GM21737 (cell line): ENCODE measurements at regions not wholly inside any gene's neighbourhood (a gene's known extent, or its start where the extent isn't known, plus 50 kb on each side); places are given as distances from the start of the nearest gene placed in this dataset.

Experiments used
- ATAC-seq: cut with Tn5 transposase; IDR thresholded peaks from one replicate; pipeline ENCODE4 v1.9.1; 2021; ENCODE audit warnings: mild to moderate bottlenecking, moderate library complexity; ENCODE audit not compliant: unreplicated experiment

- no peak for ATAC-seq
Observed at GRCh38 chr1:198903203-198903602, 264.4 kb downstream of the PTPRC start.

- no peak for ATAC-seq
Observed at GRCh38 chr1:198903621-198904020, 264.8 kb downstream of the PTPRC start.

- ATAC-seq = no peak
Observed at GRCh38 chr1:198904321-198904720, 265.5 kb downstream of the PTPRC start.

- ATAC-seq = no peak
Observed at GRCh38 chr1:198906739-198907422, 268.0 kb downstream of the PTPRC start.

GRCh38 chr1:198907423-198907746 is 268.5 kb downstream of the PTPRC start:
- ATAC-seq = no peak

- no peak for ATAC-seq
Observed at GRCh38 chr1:198908995-198909394, 270.2 kb downstream of the PTPRC start.

- ATAC-seq = no peak
Observed at GRCh38 chr1:198909973-198910372, 271.1 kb downstream of the PTPRC start.

- ATAC-seq = no peak
Observed at GRCh38 chr1:198910816-198911215, 272.0 kb downstream of the PTPRC start.

GRCh38 chr1:198912046-198912445 is 273.2 kb downstream of the PTPRC start:
- no peak for ATAC-seq

GRCh38 chr1:198913667-198914066 is 274.8 kb downstream of the PTPRC start:
- ATAC-seq = no peak

- no peak for ATAC-seq
Observed at GRCh38 chr1:198915327-198916231, 276.7 kb downstream of the PTPRC start.

GRCh38 chr1:198917226-198917625 is 278.4 kb downstream of the PTPRC start:
- no peak for ATAC-seq

GRCh38 chr1:198918920-198919319 is 280.1 kb downstream of the PTPRC start:
- no peak for ATAC-seq

GRCh38 chr1:198919667-198920398 is 281.0 kb downstream of the PTPRC start:
- no peak for ATAC-seq

- ATAC-seq = no peak
Observed at GRCh38 chr1:198922638-198923430, 284.0 kb downstream of the PTPRC start.

GRCh38 chr1:198923993-198924392 is 285.2 kb downstream of the PTPRC start:
- no peak for ATAC-seq

- ATAC-seq = no peak
Observed at GRCh38 chr1:198925567-198925966, 286.7 kb downstream of the PTPRC start.

GRCh38 chr1:198927129-198927528 is 288.3 kb downstream of the PTPRC start:
- no peak for ATAC-seq

- no peak for ATAC-seq
Observed at GRCh38 chr1:198929111-198929604, 290.3 kb downstream of the PTPRC start.

- ATAC-seq = peak; percentile 49
Observed at GRCh38 chr1:198929961-198930599, 291.2 kb downstream of the PTPRC start.
